Tibial nerve (tissue), 4 donors: ENCODE measurements at regions not wholly inside any gene's neighbourhood (a gene's known extent, or its start where the extent isn't known, plus 50 kb on each side); places are given as distances from the start of the nearest gene placed in this dataset.

Experiments used
- CTCF ChIP-seq, 5 experiments: fragments of 200-600 bp in 3 of 5; fragments of 450-650 bp in 2 of 5; sonication (generic) in 3 of 5; IDR thresholded peaks; one replicate each; pipeline ENCODE4 v1.5.1; 2016 to 2019; ENCODE audit warnings: antibody characterized with exemption in 5 of 5, mild to moderate bottlenecking in 3 of 5, moderate library complexity in 2 of 5
- EP300 ChIP-seq, 2 donors: sonication (generic); formaldehyde crosslinking; IDR thresholded peaks; one replicate each; pipeline ENCODE4 v1.6.1; 2017; ENCODE audit warnings: antibody characterized with exemption in 2 of 2, mild to moderate bottlenecking in 1 of 2
- POLR2A ChIP-seq, 2 donors: fragments of 450-650 bp; IDR thresholded peaks; one replicate each; pipeline ENCODE4 v1.6.1; 2017; ENCODE audit warnings: antibody characterized with exemption in 2 of 2, mild to moderate bottlenecking in 2 of 2, moderate library complexity in 2 of 2

- TF ChIP-seq CTCF (IDR thresholded peaks at IDR 0.05) (no peak), POLR2A (IDR thresholded peaks at IDR 0.05) (no peak), EP300 (IDR thresholded peaks at IDR 0.05) (no peak)
These were observed 286.5 kb upstream of the E2F7 start for GRCh38 chr12:77351860-77352259.
